ENCODE measurements at regions not wholly inside any gene's neighbourhood (a gene's known extent, or its start where the extent isn't known, plus 50 kb on each side); places are given as distances from the start of the nearest gene placed in this dataset.

DNA sequence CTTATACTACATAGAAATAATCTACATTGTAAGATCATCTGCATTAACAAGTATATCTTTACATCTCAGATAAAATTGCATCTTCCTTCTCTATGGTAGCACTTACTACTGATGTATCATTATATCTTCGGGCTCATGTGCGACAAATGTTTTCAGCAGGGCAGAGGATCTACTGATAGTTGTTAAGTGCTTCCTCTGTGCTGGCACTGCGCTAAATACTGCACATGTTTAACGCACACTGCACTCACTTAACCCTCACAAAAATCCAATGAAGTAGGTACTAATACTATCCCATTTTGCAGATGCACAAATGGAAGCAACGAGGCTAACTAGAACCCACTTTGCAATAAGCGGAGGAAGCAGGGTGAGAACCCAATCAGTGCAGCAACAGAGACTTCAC, 75.6 kb upstream of the USP25 start (continued):
- TF ChIP-seq ZNF747 (tag by site-specific recombination; IDR thresholded peaks at IDR 0.05) = no peak
- TF ChIP-seq ZNF645 (tag by site-specific recombination; IDR thresholded peaks at IDR 0.05) = no peak
- TF ChIP-seq, protein P1, sequence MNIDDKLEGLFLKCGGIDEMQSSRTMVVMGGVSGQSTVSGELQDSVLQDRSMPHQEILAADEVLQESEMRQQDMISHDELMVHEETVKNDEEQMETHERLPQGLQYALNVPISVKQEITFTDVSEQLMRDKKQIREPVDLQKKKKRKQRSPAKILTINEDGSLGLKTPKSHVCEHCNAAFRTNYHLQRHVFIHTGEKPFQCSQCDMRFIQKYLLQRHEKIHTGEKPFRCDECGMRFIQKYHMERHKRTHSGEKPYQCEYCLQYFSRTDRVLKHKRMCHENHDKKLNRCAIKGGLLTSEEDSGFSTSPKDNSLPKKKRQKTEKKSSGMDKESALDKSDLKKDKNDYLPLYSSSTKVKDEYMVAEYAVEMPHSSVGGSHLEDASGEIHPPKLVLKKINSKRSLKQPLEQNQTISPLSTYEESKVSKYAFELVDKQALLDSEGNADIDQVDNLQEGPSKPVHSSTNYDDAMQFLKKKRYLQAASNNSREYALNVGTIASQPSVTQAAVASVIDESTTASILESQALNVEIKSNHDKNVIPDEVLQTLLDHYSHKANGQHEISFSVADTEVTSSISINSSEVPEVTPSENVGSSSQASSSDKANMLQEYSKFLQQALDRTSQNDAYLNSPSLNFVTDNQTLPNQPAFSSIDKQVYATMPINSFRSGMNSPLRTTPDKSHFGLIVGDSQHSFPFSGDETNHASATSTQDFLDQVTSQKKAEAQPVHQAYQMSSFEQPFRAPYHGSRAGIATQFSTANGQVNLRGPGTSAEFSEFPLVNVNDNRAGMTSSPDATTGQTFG (tag by site-specific recombination; IDR thresholded peaks at IDR 0.05; ENCODE audit: borderline replicate concordance) = no peak
- TF ChIP-seq ZBTB1 (tag by site-specific recombination; IDR thresholded peaks at IDR 0.05) = no peak
- no peak for TF ChIP-seq ZNF658 (tag by site-specific recombination; IDR thresholded peaks at IDR 0.05)
- no peak for TF ChIP-seq SP3 (tag by site-specific recombination; IDR thresholded peaks at IDR 0.05)
- TF ChIP-seq ZNF843 (tag by site-specific recombination; IDR thresholded peaks at IDR 0.05) = no peak
- TF ChIP-seq ZNF792 (tag by site-specific recombination; IDR thresholded peaks at IDR 0.05) = no peak
- no peak for TF ChIP-seq KLF10 (tag by site-specific recombination; IDR thresholded peaks at IDR 0.05)
- TF ChIP-seq, protein P2, sequence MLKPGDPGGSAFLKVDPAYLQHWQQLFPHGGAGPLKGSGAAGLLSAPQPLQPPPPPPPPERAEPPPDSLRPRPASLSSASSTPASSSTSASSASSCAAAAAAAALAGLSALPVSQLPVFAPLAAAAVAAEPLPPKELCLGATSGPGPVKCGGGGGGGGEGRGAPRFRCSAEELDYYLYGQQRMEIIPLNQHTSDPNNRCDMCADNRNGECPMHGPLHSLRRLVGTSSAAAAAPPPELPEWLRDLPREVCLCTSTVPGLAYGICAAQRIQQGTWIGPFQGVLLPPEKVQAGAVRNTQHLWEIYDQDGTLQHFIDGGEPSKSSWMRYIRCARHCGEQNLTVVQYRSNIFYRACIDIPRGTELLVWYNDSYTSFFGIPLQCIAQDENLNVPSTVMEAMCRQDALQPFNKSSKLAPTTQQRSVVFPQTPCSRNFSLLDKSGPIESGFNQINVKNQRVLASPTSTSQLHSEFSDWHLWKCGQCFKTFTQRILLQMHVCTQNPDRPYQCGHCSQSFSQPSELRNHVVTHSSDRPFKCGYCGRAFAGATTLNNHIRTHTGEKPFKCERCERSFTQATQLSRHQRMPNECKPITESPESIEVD (tag by site-specific recombination; IDR thresholded peaks at IDR 0.05) = no peak

- Histone ChIP-seq H3K36me3 (ENCODE audit: control insufficient read depth in 2 of 2, insufficient read depth in 1 of 2, low read length in 2 of 2) (no peaks in the 10 kb centered on the region), H3K4me3 (ENCODE audit: low read depth, low read length) (no peak overlapping the region), H3K27ac (ENCODE audit: extremely low read depth, low read depth, low read length) (no peak overlapping the region), H3K9me3 (ENCODE audit: control insufficient read depth, insufficient read depth, low read depth, low read length) (no peaks in the 10 kb centered on the region), H3K4me1 (ENCODE audit: control insufficient read depth, insufficient read depth, low read length) (no peaks in the 10 kb centered on the region)
- TF ChIP-seq ZNF324 (tag by site-specific recombination; IDR thresholded peaks at IDR 0.05) = no peak
- ChIA-PET CTCF (no interaction called here), POLR2A (no interaction called here)
Observed at GRCh38 chr21:15659753-15660422, 69.9 kb upstream of the USP25 start.

DNA sequence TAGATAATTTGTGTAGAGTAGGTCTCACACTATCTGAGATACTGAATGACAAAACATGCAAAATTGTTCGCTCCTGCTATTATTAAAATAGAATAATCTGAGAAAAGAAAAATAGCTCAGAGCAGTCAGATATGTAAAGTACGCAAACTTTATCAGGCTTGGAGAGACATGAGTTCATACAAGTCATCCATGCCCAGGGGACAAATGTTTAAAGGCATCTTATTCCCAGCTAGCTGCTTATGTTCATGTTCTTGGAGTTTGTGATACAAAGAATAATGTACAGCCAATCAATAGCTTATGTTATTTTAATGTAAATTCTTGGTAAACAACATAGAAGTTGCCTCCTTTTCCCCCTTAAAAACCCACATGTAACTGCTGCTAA, 69.4 kb upstream of the USP25 start:
- Histone ChIP-seq H3K4me1 (ENCODE audit: control insufficient read depth, insufficient read depth, low read length) (no peaks in the 10 kb centered on the region), H3K9me3 (ENCODE audit: control insufficient read depth, insufficient read depth, low read depth, low read length) (no peaks in the 10 kb centered on the region), H3K36me3 (ENCODE audit: control insufficient read depth in 2 of 2, insufficient read depth in 1 of 2, low read length in 2 of 2) (no peaks in the 10 kb centered on the region), H3K4me3 (ENCODE audit: low read depth, low read length) (no peak overlapping the region), H3K27ac (ENCODE audit: extremely low read depth, low read depth, low read length) (no peak overlapping the region)
- TF ChIP-seq ZBTB8A (tag by site-specific recombination; IDR thresholded peaks at IDR 0.05) (no peak), MYNN (tag by site-specific recombination; IDR thresholded peaks at IDR 0.05; ENCODE audit: borderline replicate concordance) (no peak), PRDM2 (tag by site-specific recombination; IDR thresholded peaks at IDR 0.05; ENCODE audit: borderline replicate concordance) (no peak), ZNF654 (tag by site-specific recombination; IDR thresholded peaks at IDR 0.05; ENCODE audit: low read depth) (no peak), ZNF302 (tag by site-specific recombination; IDR thresholded peaks at IDR 0.05; ENCODE audit: low read depth) (no peak), ZNF362 (tag by site-specific recombination; IDR thresholded peaks at IDR 0.05) (no peak), ZNF473 (tag by site-specific recombination; IDR thresholded peaks at IDR 0.05) (no peak), HOXC10 (CRISPR knock-in tag; IDR thresholded peaks at IDR 0.05) (no peak)
- ChIA-PET CTCF (no interaction called here), POLR2A (interaction anchor here (0.7 kb wide), 1 partner anchor 12 kb away, joined by 3 read pairs; no protein-coding TSS in a partner anchor)

Measured in HEK293 (cell line).